Endometrial microvascular endothelial cells (primary cell): ENCODE measurements at regions not wholly inside any gene's neighbourhood (a gene's known extent, or its start where the extent isn't known, plus 50 kb on each side); places are given as distances from the start of the nearest gene placed in this dataset.
"Not testable (repeated sequence)": the region's sequence is repeated elsewhere in the genome, so short reads cannot be mapped to it uniquely, and the experiment has no call there.

Source experiments
- in situ Hi-C: cut with HindIII; loops from 2 replicates; pipeline ENCODE4 v1.10.0; 2017; ENCODE audit warnings: low sequenced_read_pairs, low pct_unique_long_range_greater_than_20kb; ENCODE audit errors: inconsistent ontology term

- in situ Hi-C loops: no loop called here
These were observed 112.1 kb upstream of the PMEPA1 start for GRCh38 chr20:57821935-57822334.

GRCh38 chr20:57819691-57820380 is 110.0 kb upstream of the PMEPA1 start:
- in situ Hi-C loops: no loop called here

- in situ Hi-C loops: no loop called here
These were observed 109.5 kb upstream of the PMEPA1 start for GRCh38 chr20:57819291-57819690.

- in situ Hi-C loops: no loop called here
These were observed 108.8 kb upstream of the PMEPA1 start for GRCh38 chr20:57818418-57819181.

GRCh38 chr20:57815405-57815804 is 105.6 kb upstream of the PMEPA1 start:
- in situ Hi-C loops: no loop called here

GRCh38 chr20:57814529-57814928 is 104.7 kb upstream of the PMEPA1 start:
- in situ Hi-C loops: no loop called here

- in situ Hi-C loops: no loop called here
These were observed 103.9 kb upstream of the PMEPA1 start for GRCh38 chr20:57813509-57814269.

GRCh38 chr20:57812632-57813031 is 102.8 kb upstream of the PMEPA1 start:
- in situ Hi-C loops: not testable (repeated sequence)

GRCh38 chr20:57811374-57812020 is 101.7 kb upstream of the PMEPA1 start:
- in situ Hi-C loops: no loop called here

GRCh38 chr20:57810511-57811373 is 100.9 kb upstream of the PMEPA1 start:
- in situ Hi-C loops: no loop called here

- in situ Hi-C loops: no loop called here
These were observed 99.9 kb upstream of the PMEPA1 start for GRCh38 chr20:57809661-57810172.

GRCh38 chr20:57809149-57809548 is 99.3 kb upstream of the PMEPA1 start:
- in situ Hi-C loops: no loop called here

- in situ Hi-C loops: no loop called here
These were observed 98.7 kb upstream of the PMEPA1 start for GRCh38 chr20:57808264-57809070.

GRCh38 chr20:57807401-57808263 is 97.8 kb upstream of the PMEPA1 start:
- in situ Hi-C loops: no loop called here

- in situ Hi-C loops: no loop called here
These were observed 97.2 kb upstream of the PMEPA1 start for GRCh38 chr20:57806975-57807374.

- in situ Hi-C loops: no loop called here
These were observed 96.7 kb upstream of the PMEPA1 start for GRCh38 chr20:57806476-57806875.

GRCh38 chr20:57805747-57806146 is 95.9 kb upstream of the PMEPA1 start:
- in situ Hi-C loops: no loop called here
